LNCaP clone FGC (cell line): ENCODE measurements at regions not wholly inside any gene's neighbourhood (a gene's known extent, or its start where the extent isn't known, plus 50 kb on each side); places are given as distances from the start of the nearest gene placed in this dataset.

ENCODE experiments used
- DNase-seq: peaks from one replicate; pipeline ENCODE4 v3.0.0-alpha.2; 2011; ENCODE audit warnings: low read depth
- H3K4me3 ChIP-seq: 2 replicates; pipeline ENCODE4 v1.5.1; 2011; ENCODE audit warnings: mild to moderate bottlenecking, low read depth, low read length, control low read depth
- CTCF ChIP-seq: IDR thresholded peaks from 2 replicates; pipeline ENCODE4 v1.5.1; 2012; ENCODE audit warnings: mild to moderate bottlenecking; ENCODE audit not compliant: control insufficient read depth, insufficient read depth; ENCODE audit errors: extremely low read depth

- no peak for DNase-seq
- H3K4me3 ChIP-seq, result no peak overlapping the region
These were observed 105.4 kb upstream of the ZMIZ1 start for GRCh38 chr10:78963074-78964034.

GRCh38 chr10:78964274-78964951 lies 104.4 kb upstream of the ZMIZ1 start:
- H3K4me3 ChIP-seq, result no peak overlapping the region
- TF ChIP-seq CTCF, result no peak
- DNase-seq, result no peak

More at GRCh38 chr10:78963074-78964034, 105.4 kb upstream of the ZMIZ1 start:
- no peak for TF ChIP-seq CTCF

GRCh38 chr10:78964952-78965633 lies 103.7 kb upstream of the ZMIZ1 start:
- no peak overlapping the region for H3K4me3 ChIP-seq
- peak; percentile 75 for DNase-seq
- no peak for TF ChIP-seq CTCF

GRCh38 chr10:78966182-78966787 lies 102.5 kb upstream of the ZMIZ1 start:
- H3K4me3 ChIP-seq, result no peak overlapping the region
- DNase-seq, result no peak
- TF ChIP-seq CTCF, result no peak

GRCh38 chr10:78966844-78967488 lies 101.8 kb upstream of the ZMIZ1 start:
- H3K4me3 ChIP-seq, result no peak overlapping the region
- DNase-seq, result no peak
- no peak for TF ChIP-seq CTCF

GRCh38 chr10:78968300-78968942 lies 100.3 kb upstream of the ZMIZ1 start:
- no peak overlapping the region for H3K4me3 ChIP-seq
- no peak for DNase-seq
- TF ChIP-seq CTCF, result no peak
